Upper lobe of left lung (tissue), 6 donors: ENCODE measurements at regions not wholly inside any gene's neighbourhood (a gene's known extent, or its start where the extent isn't known, plus 50 kb on each side); places are given as distances from the start of the nearest gene placed in this dataset.

Source experiments
- ATAC-seq, 2 donors: fragments of 200-7000 bp; cut with Tn5 transposase; one replicate each; pipeline ENCODE4 v1.9.1; 2022; ENCODE audit warnings: mild to moderate bottlenecking in 2 of 2, moderate library complexity in 2 of 2; ENCODE audit not compliant: low FRiP score in 2 of 2
- DNase-seq, 2 donors: peaks; one replicate each; pipeline ENCODE4 v3.0.0-alpha.2; 2019 to 2020
- H3K27ac ChIP-seq, 4 donors: fragments of 200-600 bp; sonication (generic); one replicate each; pipeline ENCODE4 v1.5.1; 2016 to 2019
- H3K27me3 ChIP-seq, 4 donors: fragments of 200-600 bp; sonication (generic); one replicate each; pipeline ENCODE4 v1.5.1; 2017 to 2019
- H3K36me3 ChIP-seq, 4 donors: fragments of 200-600 bp; sonication (generic); one replicate each; pipeline ENCODE4 v1.5.1; 2016 to 2019
- H3K4me1 ChIP-seq, 4 donors: fragments of 200-600 bp; sonication (generic); one replicate each; pipeline ENCODE4 v1.5.1; 2018 to 2019
- H3K4me3 ChIP-seq, 4 donors: fragments of 200-600 bp; sonication (generic); one replicate each; pipeline ENCODE4 v1.5.1; 2017 to 2019; ENCODE audit warnings: mild to moderate bottlenecking in 2 of 4, moderate library complexity in 1 of 4
- H3K9me3 ChIP-seq, 4 donors: fragments of 200-600 bp; sonication (generic); one replicate each; pipeline ENCODE4 v1.5.1; 2018 to 2019
- CTCF ChIP-seq, 6 experiments: fragments of 450-650 bp in 4 of 6; fragments of 200-600 bp in 2 of 6; sonication (generic) in 2 of 6; IDR thresholded peaks; one replicate each; pipeline ENCODE4 v1.5.1; 2016 to 2019; ENCODE audit warnings: antibody characterized with exemption in 6 of 6
- EP300 ChIP-seq, 4 donors: sonication (generic); formaldehyde crosslinking; IDR thresholded peaks; one replicate each; pipeline ENCODE4 v1.5.1; 2017; ENCODE audit warnings: antibody characterized with exemption in 4 of 4, control low read depth in 2 of 4
- POLR2A ChIP-seq, 4 donors: fragments of 450-650 bp; IDR thresholded peaks; one replicate each; pipeline ENCODE4 v1.5.1; 2016 to 2017; ENCODE audit warnings: antibody characterized with exemption in 4 of 4, mild to moderate bottlenecking in 2 of 4
- POLR2AphosphoS5 ChIP-seq, 2 donors: sonication (generic); formaldehyde crosslinking; IDR thresholded peaks; one replicate each; pipeline ENCODE4 v1.5.1; 2017; ENCODE audit warnings: antibody characterized with exemption in 2 of 2
- WGBS, 2 donors: methylation state at CpG; one replicate each; pipeline ENCODE4 v1.1.5; 2017 to 2018; 5-methylcytosine and 5-hydroxymethylcytosine counted together
- donor health status: DM: no; HTN: no; CAD: no; lungs with moderate emphysema.
- donor health status: DM: no; HTN: yes; CAD: no; lungs with severe emphysema.

- DNase-seq (no peak), ATAC-seq (no peak)
- peaks cover 27 to 43% (median 34%) of the 10 kb centered on the region in 4 donors for H3K4me1 ChIP-seq
- 94 to 95% methylated on average over 7 of the region's 7 CpGs for WGBS, 2 donors
- no peaks in the 10 kb centered on the region for H3K27me3 ChIP-seq
- peak overlapping the region in 2 of 4 donors; percentile 44 to 60 for H3K27ac ChIP-seq
- TF ChIP-seq POLR2AphosphoS5 (IDR thresholded peaks at IDR 0.05) (no peak), EP300 (IDR thresholded peaks at IDR 0.05) (no peak), CTCF (IDR thresholded peaks at IDR 0.05) (no peak), POLR2A (IDR thresholded peaks at IDR 0.05) (no peak)
- H3K4me3 ChIP-seq, result no peak overlapping the region
- H3K36me3 ChIP-seq, result no peaks in the 10 kb centered on the region
- H3K9me3 ChIP-seq, result no peaks in the 10 kb centered on the region
Observed at GRCh38 chr20:50410343-50410742, 99.8 kb upstream of the PTPN1 start.

GRCh38 chr20:50412069-50412468 is 98.1 kb upstream of the PTPN1 start:
- DNase-seq, result no peak
- no peak for ATAC-seq
- no peaks in the 10 kb centered on the region for H3K9me3 ChIP-seq
- no peaks in the 10 kb centered on the region for H3K36me3 ChIP-seq
- H3K4me3 ChIP-seq, result no peak overlapping the region
- no peaks in the 10 kb centered on the region for H3K27me3 ChIP-seq
- 52 to 63% methylated on average over 6 of the region's 6 CpGs for WGBS, 2 donors
- H3K4me1 ChIP-seq, result peaks cover 41 to 58% (median 49%) of the 10 kb centered on the region in 4 donors
- TF ChIP-seq POLR2AphosphoS5 (IDR thresholded peaks at IDR 0.05) (no peak), CTCF (IDR thresholded peaks at IDR 0.05) (no peak), EP300 (IDR thresholded peaks at IDR 0.05) (no peak), POLR2A (IDR thresholded peaks at IDR 0.05) (no peak)
- peak overlapping the region in 3 of 4 donors; percentile 94 to 99 (median 95) for H3K27ac ChIP-seq

- DNase-seq (no peak), ATAC-seq (no peak)
- TF ChIP-seq POLR2AphosphoS5 (IDR thresholded peaks at IDR 0.05), result no peak
- no peak for TF ChIP-seq POLR2A (IDR thresholded peaks at IDR 0.05)
- no peak for TF ChIP-seq EP300 (IDR thresholded peaks at IDR 0.05)
- TF ChIP-seq CTCF (IDR thresholded peaks at IDR 0.05), result no peak
- Histone ChIP-seq H3K4me3 (no peak overlapping the region), H3K4me1 (peaks cover 45 to 62% (median 51%) of the 10 kb centered on the region in 4 donors), H3K36me3 (no peaks in the 10 kb centered on the region), H3K9me3 (no peaks in the 10 kb centered on the region), H3K27me3 (no peaks in the 10 kb centered on the region), H3K27ac (peak overlapping the region; percentile 8 to 99 (median 94))
- WGBS, 2 donors, result 89 to 92% methylated on average over 7 of the region's 7 CpGs
Observed at GRCh38 chr20:50412499-50412898, 97.7 kb upstream of the PTPN1 start.

- DNase-seq (no peak), ATAC-seq (no peak)
- H3K27me3 ChIP-seq, result no peaks in the 10 kb centered on the region
- no peak overlapping the region for H3K4me3 ChIP-seq
- 68 to 70% methylated on average over 6 of the region's 6 CpGs for WGBS, 2 donors
- H3K27ac ChIP-seq, result peak overlapping the region; percentile 8 to 99 (median 94)
- H3K36me3 ChIP-seq, result no peaks in the 10 kb centered on the region
- no peaks in the 10 kb centered on the region for H3K9me3 ChIP-seq
- peaks cover 45 to 62% (median 52%) of the 10 kb centered on the region in 4 donors for H3K4me1 ChIP-seq
- TF ChIP-seq POLR2A (IDR thresholded peaks at IDR 0.05), result no peak
- no peak for TF ChIP-seq CTCF (IDR thresholded peaks at IDR 0.05)
- no peak for TF ChIP-seq EP300 (IDR thresholded peaks at IDR 0.05)
- no peak for TF ChIP-seq POLR2AphosphoS5 (IDR thresholded peaks at IDR 0.05)
Observed at GRCh38 chr20:50413088-50413500, 97.1 kb upstream of the PTPN1 start.

- Histone ChIP-seq H3K4me3 (no peak overlapping the region), H3K36me3 (no peaks in the 10 kb centered on the region), H3K9me3 (no peaks in the 10 kb centered on the region), H3K27me3 (no peaks in the 10 kb centered on the region), H3K4me1 (peaks cover 38 to 60% (median 46%) of the 10 kb centered on the region in 4 donors), H3K27ac (peak overlapping the region; percentile 94 to 99 (median 96))
- DNase-seq (peak in 1 of 2 donors; percentile 81), ATAC-seq (peak; percentile 18 to 89)
- no peak for TF ChIP-seq POLR2A (IDR thresholded peaks at IDR 0.05)
- peak in 3 of 4 donors; percentile 90 to 97 (median 95) for TF ChIP-seq EP300 (IDR thresholded peaks at IDR 0.05)
- peak in 1 of 2 donors; percentile 40 for TF ChIP-seq POLR2AphosphoS5 (IDR thresholded peaks at IDR 0.05)
- WGBS, 2 donors, result 26 to 29% methylated on average over 5 of the region's 5 CpGs
Observed at GRCh38 chr20:50415021-50415515, 95.1 kb upstream of the PTPN1 start.
